Endothelial cell of umbilical vein (primary cell): ENCODE measurements at regions not wholly inside any gene's neighbourhood (a gene's known extent, or its start where the extent isn't known, plus 50 kb on each side); places are given as distances from the start of the nearest gene placed in this dataset.

Experiments used
- CTCF ChIP-seq, 2 donors: IDR thresholded peaks; 1 replicate in 1 of 2; 2 replicates in 1 of 2; pipeline ENCODE4 v1.5.1; 2011; ENCODE audit warnings: low read length in 2 of 2, mild to moderate bottlenecking in 2 of 2, moderate library complexity in 2 of 2, control low read depth in 1 of 2, inconsistent platforms in 1 of 2, low read depth in 1 of 2; ENCODE audit not compliant: insufficient read depth in 1 of 2; ENCODE audit errors: extremely low read depth in 1 of 2
- EZH2 ChIP-seq: IDR thresholded peaks from 2 replicates; pipeline ENCODE4 v1.6.1; 2012; ENCODE audit warnings: borderline replicate concordance, low read depth, mild to moderate bottlenecking, moderate library complexity, low read length, inconsistent platforms; ENCODE audit not compliant: severe bottlenecking
- POLR2A ChIP-seq: IDR thresholded peaks from 2 replicates; pipeline ENCODE4 v1.6.1; 2012; ENCODE audit warnings: low read depth, mild to moderate bottlenecking, control low read depth, low read length
- POLR2AphosphoS5 ChIP-seq: IDR thresholded peaks from 2 replicates; pipeline ENCODE4 v1.6.1; 2012; ENCODE audit warnings: low read depth, mild to moderate bottlenecking, control low read depth, low read length, moderate library complexity; ENCODE audit not compliant: insufficient read depth

- TF ChIP-seq CTCF (IDR thresholded peaks at IDR 0.05; ENCODE audit: extremely low read depth in 1 of 2, insufficient read depth in 1 of 2, low read depth in 1 of 2, low read length in 2 of 2) (no peak), EZH2 (no peak), POLR2A (no peak), POLR2AphosphoS5 (no peak)
These were observed 365.2 kb downstream of the SPATA31D1 start for GRCh38 chr9:82353631-82354278.
